PC-9 (cell line): ENCODE measurements at regions not wholly inside any gene's neighbourhood (a gene's known extent, or its start where the extent isn't known, plus 50 kb on each side); places are given as distances from the start of the nearest gene placed in this dataset.

Experiments
- CTCF ChIP-seq: fragments of 200-600 bp; sonication (generic); conservative IDR thresholded peaks from 2 replicates; pipeline ENCODE4 v1.6.1; 2017; ENCODE audit warnings: mixed run types, antibody characterized with exemption, mild to moderate bottlenecking, moderate library complexity
- EZH2 ChIP-seq: fragments of 200-600 bp; sonication (generic); IDR thresholded peaks from 2 replicates; pipeline ENCODE4 v1.8.0; 2017; ENCODE audit warnings: antibody characterized with exemption, low read depth

- TF ChIP-seq EZH2, result no peak
- no peak for TF ChIP-seq CTCF
These were observed 253.1 kb upstream of the EDIL3 start for GRCh38 chr5:84637662-84638375.
